ENCODE measurements at regions not wholly inside any gene's neighbourhood (a gene's known extent, or its start where the extent isn't known, plus 50 kb on each side); places are given as distances from the start of the nearest gene placed in this dataset.

DNA sequence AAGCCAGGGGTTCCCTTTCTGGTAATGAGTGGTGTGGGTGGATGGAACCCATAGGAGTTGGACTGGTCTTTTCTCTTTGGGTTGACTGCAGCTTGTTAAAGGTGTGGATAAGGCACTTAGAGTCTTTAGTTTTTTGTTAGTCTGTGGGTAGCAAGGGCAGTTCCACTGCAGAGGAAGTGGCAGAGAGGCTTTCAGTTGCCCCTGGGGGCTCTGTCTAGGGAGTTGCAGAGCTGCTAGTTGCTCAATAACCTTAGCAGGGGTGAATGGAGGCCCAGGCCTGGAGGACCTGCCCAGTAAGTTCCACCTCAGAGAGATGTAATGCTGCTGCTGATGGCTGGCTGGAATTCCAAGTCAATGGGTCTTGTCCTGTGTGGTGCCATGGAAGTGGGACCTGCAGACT, 282.6 kb upstream of the NDST4 start:
- intact Hi-C loops (cut with DNase I, micrococcal nuclease), result no loop called here
- ATAC-seq (no peak), DNase-seq (no peak)

DNA sequence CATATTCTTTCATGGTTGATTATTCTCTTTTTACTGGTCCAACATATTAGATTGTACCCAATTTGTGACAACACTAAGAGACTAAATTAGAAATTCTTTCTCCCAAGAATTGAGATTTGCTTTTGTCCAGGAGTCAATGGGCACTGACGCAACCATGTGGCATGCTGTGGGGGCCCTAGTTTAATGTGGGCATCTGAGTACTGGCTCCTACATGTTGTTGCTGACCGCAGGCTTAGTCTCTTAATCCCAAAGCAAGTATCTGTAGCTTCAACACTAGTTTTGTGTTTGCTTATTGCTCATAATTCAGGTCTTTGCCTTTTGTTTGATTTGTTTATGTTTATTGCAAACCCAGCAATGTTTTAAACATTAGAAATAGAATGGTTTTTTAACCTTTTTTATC, 263.4 kb upstream of the NDST4 start:
- ATAC-seq (no peak), DNase-seq (no peak)
- intact Hi-C loops (cut with DNase I, micrococcal nuclease), result no loop called here

DNA sequence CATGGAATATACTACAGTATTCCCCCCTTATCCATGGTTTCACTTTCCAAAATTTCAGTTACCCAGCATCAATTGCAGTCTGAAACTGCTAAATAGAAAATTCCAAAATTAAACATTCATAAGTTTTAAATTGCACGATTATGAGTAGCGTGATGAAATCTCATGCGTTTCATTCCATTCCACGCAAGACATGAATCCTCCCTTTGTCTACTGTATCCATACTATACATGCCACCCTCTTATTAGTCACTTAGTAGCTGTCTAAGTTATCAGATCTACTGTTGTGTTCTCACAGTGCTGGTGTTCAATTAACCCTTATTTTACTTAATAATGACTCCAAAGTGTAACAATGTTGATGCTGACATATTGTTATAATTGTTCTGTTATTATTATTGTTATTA, 261.2 kb upstream of the NDST4 start:
- DNase-seq, result no peak
- intact Hi-C loops (cut with DNase I, micrococcal nuclease), result no loop called here
- ATAC-seq, result no peak

DNA sequence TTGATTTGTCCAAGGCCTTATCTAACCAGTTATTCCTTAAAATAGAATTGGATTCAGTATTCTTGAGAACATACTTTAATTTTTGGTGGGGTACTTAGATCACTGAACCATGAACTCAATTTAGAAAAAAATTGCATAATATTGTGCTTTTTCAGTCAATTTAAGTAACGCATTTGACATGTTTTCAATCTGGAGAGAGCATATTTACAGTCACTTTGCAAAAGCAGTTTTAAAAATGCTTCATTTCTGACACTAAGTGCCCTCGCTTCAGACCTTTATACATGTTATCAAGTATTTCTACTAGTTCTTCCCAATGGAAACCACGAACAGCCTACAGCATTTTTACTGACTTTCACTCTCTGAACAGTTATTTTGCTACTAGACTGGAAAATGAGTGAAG, 257.1 kb upstream of the NDST4 start:
- ATAC-seq, result no peak
- intact Hi-C loops (cut with DNase I, micrococcal nuclease), result no loop called here

DNA sequence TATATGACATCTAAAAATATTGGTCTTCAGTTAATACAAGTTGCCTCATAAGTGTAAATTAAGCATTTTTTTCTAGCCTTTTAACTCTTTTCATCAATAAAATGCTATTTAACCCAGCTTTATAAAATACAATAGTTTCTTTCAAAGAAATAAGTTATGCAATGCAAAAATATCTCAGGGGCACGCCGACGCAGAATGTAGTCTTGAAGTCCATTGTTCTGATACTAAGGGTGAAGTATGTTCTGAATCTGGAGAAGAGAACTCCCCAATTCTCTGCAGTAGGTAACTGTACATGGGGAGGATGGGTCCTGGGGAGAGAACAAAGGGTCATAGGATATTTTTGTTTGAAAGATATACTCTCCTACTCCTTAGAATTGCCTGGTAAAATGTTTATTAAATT, 256.6 kb upstream of the NDST4 start:
- ATAC-seq, result no peak
- DNase-seq, result no peak
- intact Hi-C loops (cut with DNase I, micrococcal nuclease), result no loop called here

More for the DNA sequence above, 257.1 kb upstream of the NDST4 start:
- DNase-seq, result no peak

DNA sequence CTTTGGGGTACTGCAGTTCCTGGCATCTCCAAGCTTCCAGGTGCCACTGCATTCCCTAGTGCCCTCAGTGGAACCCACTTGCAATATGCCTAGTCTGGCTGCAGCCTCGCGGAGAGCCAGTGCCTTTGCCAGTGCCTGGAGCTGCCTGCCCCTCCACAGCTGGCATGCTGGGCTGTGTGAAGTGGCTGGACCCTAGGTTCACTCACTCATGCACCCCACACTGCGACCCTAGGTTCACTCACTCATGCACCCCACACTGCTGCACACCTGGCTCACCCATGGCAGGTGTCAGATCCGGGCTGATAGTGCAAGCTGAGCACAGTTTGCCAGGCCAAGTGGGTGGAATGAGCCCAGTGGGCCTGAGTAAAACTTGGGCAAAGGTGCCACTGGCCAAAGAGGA, 253.0 kb upstream of the NDST4 start:
- DNase-seq, result no peak
- ATAC-seq, result no peak

DNA sequence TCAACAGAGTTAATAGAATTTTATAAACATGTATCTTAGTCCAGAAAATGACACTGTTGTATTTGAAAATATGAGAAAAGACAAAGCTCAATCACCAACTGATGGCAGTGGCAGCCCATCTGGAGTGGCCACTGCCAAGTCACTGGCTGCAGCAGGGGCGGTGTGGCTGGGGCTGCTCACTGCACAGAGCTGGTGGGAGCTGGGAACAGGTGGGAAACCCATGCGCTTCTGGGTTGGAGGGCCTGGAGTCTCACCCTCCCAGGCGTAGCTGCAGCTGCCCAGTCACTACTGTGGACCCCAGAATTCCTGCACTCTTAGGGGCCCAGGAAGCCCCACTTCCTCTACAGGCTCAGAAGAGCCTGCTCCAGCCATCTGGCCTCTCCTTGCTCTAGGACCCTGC, 251.8 kb upstream of the NDST4 start:
- DNase-seq, result no peak
- intact Hi-C loops (cut with DNase I, micrococcal nuclease), result no loop called here
- no peak for ATAC-seq

More for the DNA sequence above, 253.0 kb upstream of the NDST4 start:
- intact Hi-C loops (cut with DNase I, micrococcal nuclease), result no loop called here

DNA sequence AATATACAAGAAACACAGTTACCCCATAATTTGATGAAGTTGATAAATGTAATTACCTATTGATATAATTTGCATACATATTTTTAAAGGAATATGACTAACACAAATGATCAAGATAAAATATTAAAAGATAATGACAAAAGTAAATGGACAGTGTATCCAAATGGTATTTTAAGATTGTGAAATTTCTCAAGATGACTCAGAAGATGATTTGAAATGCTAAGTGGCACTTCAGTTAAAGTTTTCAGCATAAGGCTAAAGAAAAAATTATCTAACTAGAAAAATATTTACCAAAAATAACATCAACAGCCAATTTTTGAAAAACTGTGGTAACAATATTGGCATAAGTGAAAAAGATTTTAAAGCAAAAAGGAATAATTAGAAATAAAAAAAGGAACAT, 248.4 kb upstream of the NDST4 start:
- intact Hi-C loops (cut with DNase I, micrococcal nuclease), result no loop called here
- ATAC-seq, result no peak
- no peak for DNase-seq

DNA sequence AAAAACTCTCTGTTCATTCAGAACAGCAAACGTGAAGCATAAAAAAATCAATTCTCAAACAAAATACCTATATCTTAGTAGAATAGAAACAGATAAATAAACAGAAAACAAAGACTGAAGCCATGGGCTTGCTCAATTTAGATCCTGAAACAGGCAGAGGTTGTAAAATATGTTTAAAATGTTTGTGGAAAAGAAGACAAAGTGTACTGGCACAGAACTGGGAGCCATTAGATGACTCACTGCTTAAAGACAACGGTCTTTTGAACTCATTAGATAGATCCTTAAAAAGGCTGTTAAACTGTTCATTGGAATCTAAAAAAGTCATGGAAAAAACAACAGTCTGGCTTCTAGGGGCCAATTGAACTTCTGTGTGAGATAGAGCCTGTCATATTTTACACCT, 247.0 kb upstream of the NDST4 start:
- no peak for ATAC-seq
- DNase-seq, result no peak
- intact Hi-C loops (cut with DNase I, micrococcal nuclease), result no loop called here

DNA sequence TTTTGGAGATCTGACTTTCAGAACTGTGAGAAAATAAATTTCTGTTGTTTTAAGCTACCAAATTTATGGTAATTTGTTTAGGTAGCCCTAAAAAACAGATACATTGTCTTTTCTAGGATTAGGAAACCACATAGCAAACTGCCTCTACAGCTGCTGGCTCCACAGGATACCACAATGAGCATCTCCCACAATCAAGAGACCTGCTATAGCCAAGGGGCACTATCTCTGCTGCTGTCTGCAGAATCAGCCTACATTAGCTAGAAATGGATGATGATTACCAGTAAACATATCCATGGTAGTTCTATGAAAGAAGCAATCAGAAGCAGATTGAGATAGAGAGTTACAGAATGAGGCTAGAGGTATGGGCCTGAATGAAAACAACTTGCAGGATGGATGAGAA, 244.4 kb upstream of the NDST4 start:
- ATAC-seq, result no peak
- intact Hi-C loops (cut with DNase I, micrococcal nuclease), result no loop called here
- DNase-seq, result no peak

DNA sequence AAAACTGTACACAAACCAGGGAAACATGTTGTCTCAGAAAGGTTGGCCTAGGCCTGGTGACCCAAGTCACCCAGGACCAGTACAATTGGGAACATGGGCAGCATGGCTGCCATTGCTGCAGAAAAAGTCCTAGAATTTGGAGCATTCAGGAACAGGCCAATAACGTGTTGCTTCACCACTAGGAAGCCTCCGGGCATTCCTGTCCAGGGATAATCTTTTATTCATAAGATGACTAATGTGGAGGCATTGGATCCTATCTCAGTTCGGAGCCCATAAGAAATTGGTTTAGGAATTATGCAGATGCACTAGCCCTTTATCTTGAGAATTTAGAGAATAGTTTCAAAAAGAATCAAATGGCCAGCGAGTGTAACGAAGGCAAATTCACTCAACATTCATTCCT, 242.8 kb upstream of the NDST4 start:
- intact Hi-C loops (cut with DNase I, micrococcal nuclease), result no loop called here
- ATAC-seq (no peak), DNase-seq (no peak)

DNA sequence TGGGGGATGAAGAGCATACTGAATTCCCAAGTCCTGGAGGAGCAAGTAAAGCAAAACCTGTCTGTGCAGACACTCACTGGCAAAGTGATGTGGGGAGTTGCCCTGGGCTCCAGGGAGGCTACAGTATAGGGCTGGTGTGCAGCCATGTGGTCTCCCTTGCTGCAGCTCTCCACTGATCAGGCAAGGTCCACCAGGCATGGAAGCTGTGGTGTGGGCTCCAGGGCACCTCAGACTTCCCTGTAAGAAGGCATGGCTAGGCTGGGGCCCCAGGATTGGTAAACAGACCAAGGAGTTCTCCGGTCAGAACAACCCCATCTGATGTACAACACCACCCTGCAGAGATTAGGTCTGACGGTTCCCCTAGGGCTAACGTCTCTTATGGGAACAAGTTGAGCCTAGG, 241.9 kb upstream of the NDST4 start:
- no peak for ATAC-seq
- intact Hi-C loops (cut with DNase I, micrococcal nuclease), result no loop called here
- DNase-seq, result no peak

DNA sequence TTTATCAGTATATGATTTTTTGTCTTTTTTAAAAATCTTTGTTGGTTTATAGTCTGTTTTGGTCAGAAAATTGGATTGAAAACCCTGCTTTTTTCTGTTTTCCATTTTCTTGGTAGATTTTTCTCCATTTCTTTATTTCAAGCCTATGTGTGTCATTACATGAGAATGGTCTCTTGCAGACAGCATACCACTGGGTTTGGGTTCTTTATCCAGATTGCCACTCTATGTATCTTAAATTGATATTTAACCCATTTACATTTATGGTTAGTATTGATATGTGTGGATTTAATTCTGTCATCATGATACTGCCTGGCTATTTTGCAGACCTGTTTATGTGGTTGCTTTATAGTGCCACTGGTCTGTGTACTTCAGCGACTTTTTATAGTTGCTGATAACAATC, 239.9 kb upstream of the NDST4 start:
- intact Hi-C loops (cut with DNase I, micrococcal nuclease), result no loop called here
- DNase-seq (no peak), ATAC-seq (no peak)

DNA sequence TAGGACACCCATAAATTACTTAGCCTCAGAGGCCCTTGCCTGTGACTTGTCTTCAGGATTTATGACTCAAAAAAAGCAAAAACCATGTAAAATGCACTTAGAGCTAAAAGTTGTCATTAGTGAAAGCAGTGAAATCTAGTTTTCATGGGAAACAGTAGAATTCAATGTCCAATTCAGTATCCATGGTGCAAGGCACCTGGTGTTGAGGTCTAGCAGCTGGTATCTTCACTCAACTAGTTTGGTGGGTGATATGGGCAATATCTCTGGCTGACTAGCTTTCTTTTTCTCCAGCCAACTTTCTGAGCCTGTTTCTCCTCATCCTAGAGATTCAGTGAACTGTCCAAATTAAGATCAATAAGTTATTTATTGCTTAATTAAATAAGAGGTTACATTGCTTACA, 229.8 kb upstream of the NDST4 start:
- DNase-seq (no peak), ATAC-seq (no peak)
- intact Hi-C loops (cut with DNase I, micrococcal nuclease), result no loop called here

DNA sequence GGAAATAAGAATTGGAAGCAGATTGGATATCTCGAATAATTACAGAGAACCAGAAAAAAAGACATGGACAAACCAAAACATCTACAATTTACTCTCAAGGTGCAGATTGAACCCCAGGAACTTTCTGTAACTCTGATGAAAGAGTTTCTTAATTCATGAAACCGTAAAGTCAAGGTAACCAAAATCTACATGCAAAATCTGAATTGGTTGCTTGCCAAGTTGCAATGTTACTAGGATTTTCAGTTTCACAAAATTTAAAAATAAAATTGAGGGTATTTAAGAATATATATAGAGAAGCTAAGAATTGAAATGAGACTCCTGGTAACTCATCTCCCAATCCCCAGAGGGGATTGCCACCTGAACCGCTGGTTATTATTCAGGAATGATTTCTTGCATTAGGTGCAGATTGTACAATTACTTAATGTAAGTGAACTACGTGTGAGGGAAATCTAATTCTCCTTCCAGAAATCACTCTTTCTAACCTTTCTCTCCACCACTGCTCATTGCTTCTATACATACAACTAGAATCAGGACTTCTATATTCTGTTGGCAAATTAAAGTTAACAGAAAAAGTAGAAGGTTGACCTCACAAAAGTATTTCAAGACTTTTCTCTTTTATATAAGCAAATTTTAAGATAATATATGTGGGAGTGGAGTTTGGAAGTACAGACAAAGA, 221.5 kb upstream of the NDST4 start:
- DNase-seq (no peak), ATAC-seq (no peak)
- intact Hi-C loops (cut with DNase I, micrococcal nuclease), result no loop called here

DNA sequence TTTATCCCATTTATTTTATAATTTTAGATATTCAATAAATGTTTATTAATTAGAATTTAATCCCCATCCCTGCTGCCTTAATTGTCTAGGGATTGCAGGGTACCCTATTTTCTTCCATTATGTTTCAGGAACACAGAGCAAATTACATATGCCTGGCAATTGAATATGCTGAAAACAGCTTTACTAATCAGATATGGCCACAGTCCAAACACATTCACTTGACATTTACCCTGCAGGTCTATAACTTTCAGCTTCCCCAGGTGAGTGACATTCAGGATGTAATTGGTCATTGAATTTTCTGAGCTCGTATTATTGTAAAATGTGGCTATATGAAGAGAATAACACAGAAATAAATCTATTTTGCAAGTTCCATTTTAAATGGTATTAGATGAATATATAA, 218.7 kb upstream of the NDST4 start:
- DNase-seq, result no peak
- no peak for ATAC-seq
- intact Hi-C loops (cut with DNase I, micrococcal nuclease), result no loop called here

DNA sequence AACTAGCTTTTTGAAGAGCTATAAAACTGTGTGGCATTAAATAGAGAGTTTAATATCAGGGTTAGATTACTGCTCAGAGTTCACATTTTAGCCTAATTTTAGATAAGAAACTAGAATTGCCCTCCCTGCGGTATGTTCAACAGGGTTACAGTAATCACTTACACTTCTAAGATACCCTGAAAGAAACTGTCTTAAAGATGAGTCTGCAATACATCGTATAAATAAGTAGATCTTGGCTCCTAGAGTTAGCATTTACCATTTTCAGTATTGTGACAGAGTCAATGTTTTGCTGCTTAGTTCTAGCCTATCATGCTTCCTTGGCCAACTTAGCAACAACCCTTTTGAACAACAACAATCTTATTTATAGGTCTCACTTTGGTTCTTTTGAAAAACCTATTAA, 217.8 kb upstream of the NDST4 start:
- intact Hi-C loops (cut with DNase I, micrococcal nuclease), result no loop called here
- no peak for ATAC-seq
- DNase-seq, result no peak

DNA sequence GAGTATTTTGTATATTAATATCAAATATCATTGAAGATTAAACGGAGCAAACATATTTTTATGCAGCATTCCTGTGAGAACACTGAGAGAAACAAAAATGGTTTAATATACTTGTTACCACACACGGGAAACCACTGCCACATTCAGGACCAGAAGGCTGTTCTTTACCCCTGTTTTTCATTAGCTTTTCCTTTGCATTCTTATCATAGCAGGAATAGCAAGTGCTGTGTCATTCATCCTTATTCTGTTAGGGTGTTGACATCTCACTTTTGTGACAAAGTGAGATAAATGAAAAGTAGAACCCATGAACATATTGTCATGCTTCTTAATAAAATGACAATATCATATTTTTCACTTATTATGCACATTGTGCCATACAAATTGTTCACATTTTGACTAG, 212.4 kb upstream of the NDST4 start:
- ATAC-seq (no peak), DNase-seq (no peak)
- intact Hi-C loops (cut with DNase I, micrococcal nuclease), result no loop called here

DNA sequence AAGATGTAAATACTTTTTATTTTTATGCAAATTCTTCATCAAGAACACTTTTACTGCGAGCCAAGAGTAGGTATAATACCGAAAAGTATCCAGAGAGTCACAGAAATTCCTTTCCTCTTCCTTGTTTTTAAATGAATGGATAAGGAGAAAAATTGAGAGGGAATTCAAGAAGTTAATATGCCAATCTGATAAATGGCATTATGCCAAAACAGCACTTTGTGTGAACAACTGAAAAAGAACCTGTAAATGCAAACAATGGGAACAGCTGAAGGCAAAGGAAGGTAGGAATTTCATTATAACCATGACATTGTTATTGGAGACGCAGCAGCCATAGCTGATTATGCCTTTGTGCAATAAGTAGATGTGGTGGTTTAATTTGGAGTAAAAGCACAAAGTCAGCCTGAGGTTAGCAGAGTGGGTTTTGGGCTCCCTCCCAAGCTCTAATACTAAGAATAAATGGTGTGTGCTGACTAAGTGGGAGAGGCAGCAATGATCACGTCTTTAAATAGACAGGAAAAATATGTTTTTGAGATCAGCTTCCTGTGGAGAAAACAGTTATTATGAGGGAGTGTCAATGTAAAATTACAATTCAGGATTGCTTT, 209.8 kb upstream of the NDST4 start:
- intact Hi-C loops (cut with DNase I, micrococcal nuclease), result no loop called here
- DNase-seq (no peak), ATAC-seq (no peak)

DNA sequence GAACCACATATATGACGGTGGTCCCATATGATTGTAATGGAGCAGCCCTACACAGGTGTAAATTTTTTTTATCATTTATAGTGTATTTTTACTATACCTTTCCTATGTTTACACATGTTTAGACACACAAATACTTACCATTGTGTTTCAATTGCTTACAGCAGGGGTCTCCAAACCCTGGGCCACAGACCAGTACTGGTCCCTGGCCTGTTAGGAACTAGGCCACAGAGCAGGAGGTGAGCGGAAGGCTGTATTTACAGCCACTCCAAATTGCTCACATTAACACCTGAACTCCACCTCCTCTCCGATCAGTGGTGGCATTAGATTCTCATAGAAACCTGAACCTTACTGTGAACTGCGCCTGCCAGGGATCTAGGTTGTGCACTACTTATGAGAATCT, 201.8 kb upstream of the NDST4 start:
- intact Hi-C loops (cut with DNase I, micrococcal nuclease), result no loop called here
- ATAC-seq, result no peak
- DNase-seq, result no peak

DNA sequence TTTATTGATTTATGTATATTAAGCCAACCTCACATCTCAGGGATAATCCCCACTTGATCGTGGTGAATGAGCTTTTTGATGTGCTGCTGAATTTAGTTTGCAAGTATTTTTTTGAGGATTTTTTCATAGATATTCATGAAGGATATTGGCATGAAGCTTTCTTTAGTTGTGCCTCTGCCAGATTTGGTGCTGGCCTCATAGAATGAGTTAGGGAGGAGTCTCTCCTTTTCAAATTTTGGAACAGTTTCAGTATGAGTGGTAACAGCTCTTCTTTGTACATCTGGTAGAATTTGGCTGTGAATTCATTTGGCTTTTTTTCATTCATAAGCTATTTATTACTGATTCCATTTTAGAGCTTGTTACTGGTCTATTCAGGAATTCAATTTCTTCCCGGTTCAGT, 197.2 kb upstream of the NDST4 start:
- no peak for ATAC-seq
- intact Hi-C loops (cut with DNase I, micrococcal nuclease), result no loop called here
- no peak for DNase-seq
